HG03175 (cell line): ENCODE measurements at regions not wholly inside any gene's neighbourhood (a gene's known extent, or its start where the extent isn't known, plus 50 kb on each side); places are given as distances from the start of the nearest gene placed in this dataset.
"Not testable (repeated sequence)": the region's sequence is repeated elsewhere in the genome, so short reads cannot be mapped to it uniquely, and the experiment has no call there.

Experiments
- ATAC-seq: cut with Tn5 transposase; IDR thresholded peaks from one replicate; pipeline ENCODE4 v1.9.1; 2021; ENCODE audit warnings: mild to moderate bottlenecking, moderate library complexity; ENCODE audit not compliant: unreplicated experiment

DNA sequence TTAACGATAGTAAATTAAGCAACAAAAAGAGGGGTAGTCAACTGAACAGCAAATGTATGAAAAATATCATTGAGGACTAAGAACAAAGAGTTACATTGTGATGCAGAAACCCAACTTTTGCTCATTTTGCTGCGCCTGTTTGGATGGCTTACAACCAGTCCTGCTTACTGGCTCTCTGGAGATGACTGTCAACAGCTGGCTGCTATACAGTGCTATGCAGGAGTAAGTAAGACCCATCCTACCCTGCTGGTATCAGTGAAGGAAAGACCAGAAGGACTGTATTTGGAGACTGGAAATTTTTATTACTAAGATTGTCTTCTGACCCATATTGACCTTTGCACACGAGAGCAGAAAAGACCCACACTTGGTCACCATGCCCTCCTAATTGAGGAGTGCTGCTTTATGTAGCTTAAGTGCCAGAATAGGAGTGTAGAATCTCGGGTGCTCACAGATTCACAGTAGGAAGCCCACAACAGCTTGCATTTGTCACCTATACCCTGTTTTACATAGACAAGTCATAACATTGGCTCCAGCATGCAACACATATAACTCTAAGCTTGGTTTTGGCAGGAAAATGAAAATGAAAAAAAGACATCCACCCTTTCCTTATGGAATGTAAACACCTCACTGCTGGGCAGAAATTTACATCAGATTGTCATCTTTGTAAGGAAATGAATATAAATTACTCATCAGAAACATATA, 1915.0 kb upstream of the CELF4 start:
- no peak for ATAC-seq

- ATAC-seq = no peak
These were observed 1898.4 kb upstream of the CELF4 start for GRCh38 chr18:39464006-39464405.

GRCh38 chr18:39462436-39462835, 1896.8 kb upstream of the CELF4 start:
- ATAC-seq = no peak

DNA sequence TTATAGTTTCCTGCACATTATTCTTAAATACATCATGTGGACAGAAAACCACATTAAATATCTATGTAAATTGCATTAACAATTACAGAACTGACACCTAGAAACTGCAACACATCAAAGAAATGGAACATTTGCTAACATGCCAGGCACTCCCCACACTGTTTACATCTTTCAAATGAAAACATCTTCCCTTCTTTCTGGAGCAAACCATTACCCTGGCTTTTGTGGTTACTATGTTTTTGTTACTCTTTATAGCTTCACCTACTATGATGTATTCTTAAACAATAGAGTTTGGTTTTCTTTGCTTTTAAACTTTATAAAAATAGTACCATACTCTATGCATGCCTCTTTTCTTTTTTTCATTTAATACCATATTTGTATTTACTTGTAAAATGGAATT, 1894.5 kb upstream of the CELF4 start:
- no peak for ATAC-seq

DNA sequence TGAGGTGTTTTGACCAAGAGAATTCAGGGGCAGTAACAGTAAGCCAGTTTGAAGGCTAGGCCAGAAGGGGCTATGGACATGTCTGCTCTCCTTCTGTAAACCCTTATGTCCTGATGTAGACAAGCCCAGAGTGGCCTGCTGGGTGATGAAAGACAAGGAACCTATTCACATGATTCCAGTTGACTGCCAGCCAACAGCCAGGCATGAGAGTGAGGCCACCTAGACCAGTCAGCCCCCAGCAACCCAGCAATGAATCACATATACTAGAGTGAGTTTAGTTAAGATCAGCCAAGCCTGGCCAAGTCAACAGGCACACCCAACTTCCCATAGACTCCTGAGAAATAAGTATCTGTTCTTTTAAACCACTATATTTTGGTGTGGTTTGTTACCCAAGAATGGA, 1889.7 kb upstream of the CELF4 start:
- no peak for ATAC-seq

DNA sequence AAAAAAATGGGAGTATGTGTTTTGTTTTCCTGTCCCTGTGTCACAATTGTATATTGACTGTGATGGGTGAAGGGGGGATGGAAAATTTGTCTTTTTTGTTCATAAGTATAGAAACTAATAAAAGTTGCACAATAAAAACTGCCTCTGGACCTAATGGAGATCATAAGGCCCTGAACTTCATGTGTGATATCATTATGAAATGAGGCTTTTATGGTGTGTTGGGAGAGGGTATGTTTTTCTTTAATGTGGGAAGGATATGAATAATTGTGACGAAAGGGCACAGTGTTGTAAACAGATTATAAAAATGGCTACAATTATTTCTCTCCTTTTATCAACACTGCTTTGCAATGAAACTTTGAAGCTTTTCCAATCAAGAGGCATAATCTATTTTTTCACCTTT, 1889.3 kb upstream of the CELF4 start:
- no peak for ATAC-seq

GRCh38 chr18:39453882-39454281, 1888.3 kb upstream of the CELF4 start:
- no peak for ATAC-seq

GRCh38 chr18:39453356-39453755, 1887.8 kb upstream of the CELF4 start:
- ATAC-seq = no peak

GRCh38 chr18:39450958-39451357, 1885.4 kb upstream of the CELF4 start:
- no peak for ATAC-seq

- no peak for ATAC-seq
These were observed 1884.0 kb upstream of the CELF4 start for GRCh38 chr18:39449566-39449965.

GRCh38 chr18:39448942-39449341, 1883.3 kb upstream of the CELF4 start:
- ATAC-seq = no peak

DNA sequence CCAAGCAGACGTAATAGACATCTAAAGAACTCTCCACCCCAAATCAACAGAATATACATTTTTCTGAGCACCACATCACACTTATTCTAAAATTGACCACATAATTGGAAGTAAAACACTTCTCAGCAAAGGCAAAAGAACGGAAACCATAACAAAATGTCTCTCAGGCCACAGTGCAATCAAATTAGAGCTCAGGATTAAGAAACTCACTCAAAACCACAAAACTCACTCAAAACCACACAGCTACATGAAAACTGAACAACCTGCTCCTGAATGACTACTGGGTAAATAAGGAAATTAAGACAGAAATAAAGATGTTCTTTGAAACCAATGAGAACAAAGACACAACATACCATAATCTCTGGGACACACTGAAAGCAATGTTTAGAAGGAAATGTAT, 1879.4 kb upstream of the CELF4 start:
- ATAC-seq = not testable (repeated sequence)

- ATAC-seq = no peak
These were observed 1876.0 kb upstream of the CELF4 start for GRCh38 chr18:39441648-39442047.

- no peak for ATAC-seq
These were observed 1870.4 kb upstream of the CELF4 start for GRCh38 chr18:39435996-39436395.

DNA sequence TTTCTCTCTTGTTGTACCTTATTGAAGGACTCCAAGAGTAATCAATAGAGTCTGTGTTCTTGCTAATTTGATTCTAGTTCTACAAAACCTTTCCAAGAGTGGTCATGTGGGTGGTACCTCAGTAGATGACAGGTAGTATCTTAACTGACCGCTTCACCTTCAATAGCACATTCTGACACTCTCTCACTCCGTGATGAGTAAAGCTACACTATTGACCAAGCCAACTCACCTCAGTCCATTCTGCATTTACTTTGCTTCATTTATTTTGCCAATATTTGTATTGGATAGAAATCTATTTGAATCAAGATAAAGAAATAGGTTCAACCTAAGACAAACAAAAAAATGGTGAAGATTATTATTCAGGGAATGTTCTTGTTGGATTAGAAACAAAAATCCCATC, 1869.6 kb upstream of the CELF4 start:
- no peak for ATAC-seq

DNA sequence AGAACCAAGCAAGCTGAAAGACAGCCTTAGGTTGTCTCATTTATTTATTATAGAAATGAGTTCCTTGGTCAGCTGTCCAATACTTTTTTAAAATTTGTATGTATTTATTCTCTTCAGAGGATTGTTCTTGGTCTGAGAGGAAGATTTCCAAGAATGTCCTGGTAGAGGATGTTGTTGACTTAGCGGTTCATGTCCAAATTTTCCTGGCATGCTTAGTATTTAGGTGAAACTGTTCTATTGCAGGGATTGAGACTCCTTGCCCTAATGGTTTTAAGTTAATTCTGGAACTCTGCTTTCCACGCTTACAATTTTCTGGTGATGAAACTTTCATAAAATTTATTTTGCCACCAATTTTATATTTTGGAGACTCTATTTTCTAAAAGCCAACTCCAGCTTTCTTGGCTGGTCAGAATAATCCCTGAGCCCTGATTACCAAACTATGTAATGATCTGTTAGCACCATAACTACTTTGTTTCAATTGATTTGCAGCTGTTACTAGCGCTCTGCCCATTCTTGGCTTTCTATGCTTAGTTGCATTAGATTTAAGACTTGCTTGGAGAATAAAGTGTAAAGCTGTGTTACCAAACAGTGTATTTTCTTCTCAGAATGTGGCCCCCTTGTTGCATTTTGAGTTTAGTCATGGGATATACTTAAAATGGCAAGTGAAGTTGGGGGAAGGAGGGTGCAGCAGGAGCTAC, 1868.8 kb upstream of the CELF4 start:
- ATAC-seq = no peak

DNA sequence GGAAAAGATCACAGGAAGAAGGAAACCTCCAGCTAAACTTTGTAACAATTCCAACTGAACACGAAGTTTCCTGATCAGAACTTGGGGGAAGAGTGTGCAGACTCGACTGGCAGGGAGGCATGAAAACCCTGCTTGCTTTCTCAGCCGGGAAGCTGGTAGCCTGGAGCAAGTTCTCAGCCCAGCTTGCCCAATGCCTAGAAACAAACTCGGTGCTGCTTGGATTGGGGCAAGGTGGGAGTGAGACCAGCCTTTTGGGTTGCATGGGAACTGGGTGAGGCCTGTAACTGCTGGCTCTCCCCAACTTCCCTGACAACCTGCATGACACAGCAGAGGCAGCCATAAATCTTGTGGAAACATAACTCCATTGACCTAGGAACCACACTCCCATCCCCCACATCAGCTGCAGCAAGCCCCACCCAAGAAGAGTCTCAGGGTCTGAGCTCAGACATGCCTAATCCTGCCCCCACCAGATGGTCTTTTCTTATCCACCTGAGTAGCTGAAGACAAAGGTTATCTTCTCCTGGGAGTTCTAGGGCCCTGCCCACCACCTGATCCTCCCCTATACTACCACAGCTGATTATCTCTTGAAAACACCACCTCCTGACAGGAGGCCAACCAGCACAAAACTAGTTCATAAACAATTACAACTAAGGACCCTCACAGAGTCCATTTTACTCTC, 1859.7 kb upstream of the CELF4 start:
- ATAC-seq = no peak

- no peak for ATAC-seq
These were observed 1858.7 kb upstream of the CELF4 start for GRCh38 chr18:39424261-39424660.

DNA sequence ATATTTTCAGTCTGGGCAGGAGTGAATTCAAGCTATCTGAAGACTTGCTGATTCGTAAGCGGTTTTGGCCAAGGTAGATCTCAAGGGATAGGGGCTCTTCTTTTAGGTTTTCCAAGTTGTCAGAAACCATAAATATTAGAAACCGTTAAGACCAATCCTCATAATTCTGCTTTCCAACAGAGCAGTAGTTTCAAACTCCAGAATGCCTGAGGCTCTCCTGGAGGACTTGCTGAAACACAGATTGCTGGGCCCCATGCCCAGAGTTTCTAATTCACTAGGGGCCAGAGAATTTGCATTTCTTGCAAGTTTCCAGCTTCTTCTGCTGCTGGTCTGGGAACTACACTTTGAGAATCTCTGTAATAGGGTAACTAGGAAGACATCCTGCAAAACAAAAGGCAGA, 1855.7 kb upstream of the CELF4 start:
- ATAC-seq = no peak

GRCh38 chr18:39419315-39419714, 1853.7 kb upstream of the CELF4 start:
- ATAC-seq = no peak

DNA sequence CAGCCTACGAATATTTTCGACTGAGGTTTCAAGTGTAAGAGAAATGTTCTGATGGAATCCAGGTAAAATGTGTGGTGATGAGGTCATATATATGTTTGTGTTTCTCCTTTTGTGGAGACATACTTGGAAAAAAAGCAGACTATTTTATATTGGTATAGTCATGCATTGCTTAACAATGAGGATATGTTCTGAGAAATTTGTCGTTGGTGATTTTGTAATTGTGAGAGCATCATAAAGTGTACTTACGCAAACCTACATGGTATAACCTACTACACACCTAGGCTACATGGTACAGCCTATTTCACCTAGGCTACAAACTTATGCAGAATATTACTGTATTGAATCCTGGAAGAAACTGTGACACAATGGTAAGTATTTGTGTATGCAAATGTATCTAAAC, 1849.9 kb upstream of the CELF4 start:
- ATAC-seq = no peak

DNA sequence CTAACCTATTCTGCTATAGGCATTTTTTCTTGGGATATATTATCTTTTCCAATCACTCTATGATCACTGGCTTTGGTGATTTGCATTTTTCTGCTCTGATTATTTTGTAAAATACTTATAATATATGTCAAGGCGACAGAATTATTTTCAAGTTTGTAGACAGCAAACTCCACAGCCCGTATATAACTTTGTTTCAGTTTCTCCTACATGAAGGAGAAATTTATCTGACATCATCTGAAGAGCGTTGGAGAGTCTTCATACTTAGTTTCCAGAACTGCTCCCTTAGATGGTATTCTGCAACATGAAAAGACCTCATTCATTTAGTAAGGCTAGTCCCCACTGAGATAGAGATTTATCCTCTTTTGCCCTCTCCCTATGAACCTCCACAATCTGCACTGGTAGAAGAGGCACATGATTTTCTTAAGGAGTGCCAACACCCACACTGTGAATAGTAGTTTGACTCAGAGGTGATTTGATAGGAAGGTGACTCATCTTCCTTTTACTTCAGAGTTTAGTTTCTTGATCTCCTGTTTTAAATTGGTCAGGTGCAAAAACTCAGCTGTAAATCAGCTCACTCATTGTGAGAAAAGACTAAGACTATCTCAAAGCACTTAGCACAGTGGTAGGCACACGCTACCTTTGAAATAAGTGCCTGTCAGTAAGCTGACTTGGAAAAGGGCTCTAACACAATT, 1848.6 kb upstream of the CELF4 start:
- no peak for ATAC-seq
